ENCODE measurements at regions not wholly inside any gene's neighbourhood (a gene's known extent, or its start where the extent isn't known, plus 50 kb on each side); places are given as distances from the start of the nearest gene placed in this dataset.

DNA sequence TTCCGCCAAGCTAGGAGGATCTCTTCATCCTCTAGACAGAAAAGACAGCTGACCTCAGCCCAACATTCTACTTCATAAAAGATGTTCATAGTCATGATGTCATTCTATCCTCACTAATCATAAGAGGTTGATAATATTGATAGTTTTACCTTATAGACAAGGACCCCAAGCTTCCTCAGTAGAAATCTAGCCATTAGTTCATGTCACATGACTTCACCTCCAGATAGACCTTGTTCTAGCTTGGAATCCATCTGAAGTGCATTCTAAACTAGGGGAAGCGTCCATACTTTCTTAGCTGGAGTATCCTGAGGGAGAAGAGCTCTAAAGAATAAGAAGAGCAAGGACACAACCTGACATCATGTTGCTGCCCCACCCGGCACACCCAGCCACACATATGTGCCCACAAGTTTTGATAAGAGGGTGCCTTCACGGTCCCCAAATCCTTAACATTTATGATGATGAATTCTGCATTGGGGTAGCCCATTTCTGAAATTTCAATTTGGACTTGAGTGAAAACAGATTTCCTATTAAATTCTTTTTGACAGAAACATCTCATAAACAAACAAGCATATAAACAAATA is 292.5 kb upstream of the STXBP5 start:
- H4K20me1 ChIP-seq (ENCODE audit: control insufficient read depth, insufficient read depth, low read length, poor library complexity, severe bottlenecking), result no peaks in the 10 kb centered on the region
- Mint-ChIP-seq H3K4me1 (no peaks in the 10 kb centered on the region), H3K9me3 (ENCODE audit: insufficient read depth) (no peaks in the 10 kb centered on the region), H3K4me3 (no peak overlapping the region), H3K27me3 (peaks cover 21% of the 10 kb centered on the region), H3K27ac (no peak overlapping the region)
- H3K4me3 ChIP-seq (ENCODE audit: control extremely low read depth in 1 of 5, extremely low read depth in 1 of 5, insufficient read depth in 1 of 5, low read depth in 2 of 5, low read length in 4 of 5), result no peak overlapping the region
- H3K4me1 ChIP-seq (ENCODE audit: control insufficient read depth in 2 of 2, insufficient read depth in 2 of 2, low read length in 2 of 2), result no peaks in the 10 kb centered on the region
- no peak overlapping the region for H3K4me2 ChIP-seq (replicated peaks; ENCODE audit: low read depth, low read length, poor library complexity, severe bottlenecking)
- no peak overlapping the region for H2AFZ ChIP-seq (ENCODE audit: insufficient read depth, low read depth, low read length, poor library complexity, severe bottlenecking)
- ATAC-seq (ENCODE audit: low read depth) (no peak), DNase-seq (no peak)
- ChIA-PET CTCF (no interaction called here), POLR2A (no interaction called here)
- H3K9me3 ChIP-seq (ENCODE audit: control extremely low read depth in 1 of 3, control insufficient read depth in 2 of 3, insufficient read depth in 1 of 3, low read length in 2 of 3), result no peaks in the 10 kb centered on the region
- 69% methylated on average over 2 of the region's 4 CpGs for WGBS (ENCODE audit: insufficient coverage)
- H3K36me3 ChIP-seq (replicated peaks in 1 of 2; ENCODE audit: control extremely low read depth in 1 of 2, control insufficient read depth in 1 of 2, extremely low read depth in 1 of 2, insufficient read depth in 2 of 2, low read length in 1 of 2), result no peaks in the 10 kb centered on the region
- H3K27ac ChIP-seq (ENCODE audit: low read length in 2 of 2), result no peak overlapping the region
- intact Hi-C loops (cut with micrococcal nuclease), result no loop called here
- no peak overlapping the region for H3K9ac ChIP-seq (ENCODE audit: low read length)
- H3K79me2 ChIP-seq (ENCODE audit: control insufficient read depth, insufficient read depth, low read length), result no peaks in the 10 kb centered on the region
- H3K27me3 ChIP-seq (replicated peaks in 1 of 4; ENCODE audit: control extremely low read depth in 1 of 4, control insufficient read depth in 3 of 4, insufficient read depth in 4 of 4, low read length in 3 of 4), result peaks cover 0 to 4% (median 0%) of the 10 kb centered on the region in 4 experiments
- TF ChIP-seq, protein P1, sequence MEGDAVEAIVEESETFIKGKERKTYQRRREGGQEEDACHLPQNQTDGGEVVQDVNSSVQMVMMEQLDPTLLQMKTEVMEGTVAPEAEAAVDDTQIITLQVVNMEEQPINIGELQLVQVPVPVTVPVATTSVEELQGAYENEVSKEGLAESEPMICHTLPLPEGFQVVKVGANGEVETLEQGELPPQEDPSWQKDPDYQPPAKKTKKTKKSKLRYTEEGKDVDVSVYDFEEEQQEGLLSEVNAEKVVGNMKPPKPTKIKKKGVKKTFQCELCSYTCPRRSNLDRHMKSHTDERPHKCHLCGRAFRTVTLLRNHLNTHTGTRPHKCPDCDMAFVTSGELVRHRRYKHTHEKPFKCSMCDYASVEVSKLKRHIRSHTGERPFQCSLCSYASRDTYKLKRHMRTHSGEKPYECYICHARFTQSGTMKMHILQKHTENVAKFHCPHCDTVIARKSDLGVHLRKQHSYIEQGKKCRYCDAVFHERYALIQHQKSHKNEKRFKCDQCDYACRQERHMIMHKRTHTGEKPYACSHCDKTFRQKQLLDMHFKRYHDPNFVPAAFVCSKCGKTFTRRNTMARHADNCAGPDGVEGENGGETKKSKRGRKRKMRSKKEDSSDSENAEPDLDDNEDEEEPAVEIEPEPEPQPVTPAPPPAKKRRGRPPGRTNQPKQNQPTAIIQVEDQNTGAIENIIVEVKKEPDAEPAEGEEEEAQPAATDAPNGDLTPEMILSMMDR (IDR thresholded peaks at IDR 0.05), result no peak
- no peak for TF ChIP-seq EZH2 (IDR thresholded peaks at IDR 0.05; ENCODE audit: borderline replicate concordance, insufficient read depth, low read depth, low read length, poor library complexity, severe bottlenecking)

DNA sequence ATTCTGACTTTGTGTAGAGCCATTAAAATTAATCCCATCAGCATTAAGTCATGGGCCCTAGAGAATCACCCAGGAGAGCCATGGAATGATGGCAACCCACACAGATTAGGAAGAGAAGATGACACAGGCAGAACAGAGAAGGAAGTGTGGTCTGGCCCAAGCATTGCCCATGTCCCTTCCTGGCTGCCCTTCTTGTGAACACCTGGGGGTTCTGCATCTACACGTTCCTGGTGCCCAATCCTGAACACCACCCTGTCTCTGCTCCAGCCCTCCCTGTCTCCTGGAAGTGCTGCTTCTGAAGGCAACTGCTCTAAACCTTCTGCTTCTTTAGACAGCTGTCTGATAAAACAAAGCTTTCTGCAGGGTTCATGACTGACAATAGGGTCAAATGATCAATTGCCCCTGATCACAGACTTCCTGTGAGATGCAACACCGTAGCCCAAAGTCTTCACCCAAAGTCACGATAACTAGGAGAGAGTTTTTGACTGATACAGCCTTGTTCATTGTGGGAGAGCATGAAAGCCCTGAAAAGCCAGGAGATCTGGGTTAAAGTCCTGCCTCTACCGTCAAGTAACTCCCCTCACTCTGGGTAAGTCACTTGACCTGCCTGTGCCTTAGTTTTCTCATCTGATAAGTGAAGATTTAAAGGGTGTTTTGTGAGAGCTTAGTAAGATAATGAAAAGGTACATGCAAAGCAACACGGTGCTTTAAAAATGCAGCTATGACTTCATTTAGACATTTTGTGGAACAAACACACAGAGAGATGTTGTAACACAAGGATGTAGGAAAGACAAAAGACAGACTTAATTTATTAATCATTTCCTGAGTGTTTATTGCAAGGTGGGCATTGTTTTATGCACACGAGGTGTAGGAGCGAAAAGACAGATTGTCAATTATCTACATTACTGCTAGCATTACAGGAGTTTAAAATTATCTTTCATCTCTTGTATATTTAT is 291.2 kb upstream of the STXBP5 start:
- DNase-seq (no peak), ATAC-seq (ENCODE audit: low read depth) (no peak)
- no peak for TF ChIP-seq EZH2 (IDR thresholded peaks at IDR 0.05; ENCODE audit: borderline replicate concordance, insufficient read depth, low read depth, low read length, poor library complexity, severe bottlenecking)
- TF ChIP-seq, protein P1 (IDR thresholded peaks at IDR 0.05), result no peak
- Mint-ChIP-seq H3K27me3 (peaks cover 21% of the 10 kb centered on the region), H3K4me3 (no peak overlapping the region), H3K27ac (no peak overlapping the region), H3K9me3 (ENCODE audit: insufficient read depth) (no peaks in the 10 kb centered on the region), H3K4me1 (no peaks in the 10 kb centered on the region)
- Histone ChIP-seq H3K36me3 (replicated peaks in 1 of 2; ENCODE audit: control extremely low read depth in 1 of 2, control insufficient read depth in 1 of 2, extremely low read depth in 1 of 2, insufficient read depth in 2 of 2, low read length in 1 of 2) (no peaks in the 10 kb centered on the region), H3K27ac (ENCODE audit: low read length in 2 of 2) (no peak overlapping the region), H4K20me1 (ENCODE audit: control insufficient read depth, insufficient read depth, low read length, poor library complexity, severe bottlenecking) (no peaks in the 10 kb centered on the region), H3K4me1 (ENCODE audit: control insufficient read depth in 2 of 2, insufficient read depth in 2 of 2, low read length in 2 of 2) (no peaks in the 10 kb centered on the region), H2AFZ (ENCODE audit: insufficient read depth, low read depth, low read length, poor library complexity, severe bottlenecking) (no peak overlapping the region), H3K27me3 (replicated peaks in 1 of 4; ENCODE audit: control extremely low read depth in 1 of 4, control insufficient read depth in 3 of 4, insufficient read depth in 4 of 4, low read length in 3 of 4) (peaks cover 0 to 4% (median 0%) of the 10 kb centered on the region in 4 experiments), H3K4me2 (replicated peaks; ENCODE audit: low read depth, low read length, poor library complexity, severe bottlenecking) (no peak overlapping the region), H3K9ac (ENCODE audit: low read length) (no peak overlapping the region), H3K79me2 (ENCODE audit: control insufficient read depth, insufficient read depth, low read length) (no peaks in the 10 kb centered on the region), H3K9me3 (ENCODE audit: control extremely low read depth in 1 of 3, control insufficient read depth in 2 of 3, insufficient read depth in 1 of 3, low read length in 2 of 3) (no peaks in the 10 kb centered on the region), H3K4me3 (ENCODE audit: control extremely low read depth in 1 of 5, extremely low read depth in 1 of 5, insufficient read depth in 1 of 5, low read depth in 2 of 5, low read length in 4 of 5) (no peak overlapping the region)
- WGBS (ENCODE audit: insufficient coverage), result 44% methylated on average over 3 of the region's 7 CpGs
- ChIA-PET POLR2A (no interaction called here), CTCF (no interaction called here)
- intact Hi-C loops (cut with micrococcal nuclease), result no loop called here

Data from B cell (primary cell).